T-cell (primary cell): ENCODE measurements at regions not wholly inside any gene's neighbourhood (a gene's known extent, or its start where the extent isn't known, plus 50 kb on each side); places are given as distances from the start of the nearest gene placed in this dataset.

Experiments used
- ATAC-seq, 4 experiments: fragments of 200-7000 bp in 3 of 4; fragments of 150-1000 bp in 1 of 4; cut with Tn5 transposase; replicated peaks in 1 of 4; 1 replicate in 3 of 4; 2 replicates in 1 of 4; pipeline ENCODE4 v1.10.0; 2021; ENCODE audit warnings: moderate library complexity in 3 of 4, mild to moderate bottlenecking in 2 of 4, moderate number of reproducible peaks in 1 of 4
- CTCF ChIA-PET, 2 donors: fragments of 300-600 bp; sonication (Branson Sonifier 250); formaldehyde crosslinking; loops; one replicate each; lab custom pipeline; 2022; ENCODE audit warnings: antibody characterized with exemption in 2 of 2; lab: Charles Lee
- POLR2A ChIA-PET, 2 donors: fragments of 300-600 bp; sonication (Branson Sonifier 250); formaldehyde crosslinking; loops; one replicate each; lab custom pipeline; 2022; ENCODE audit warnings: antibody characterized with exemption in 2 of 2; lab: Charles Lee
- DNase-seq, 35 experiments: peaks; one replicate each; pipeline versions ENCODE4 v3.0.0 to v3.0.0-alpha.2; 2013 to 2023
- H3K27ac ChIP-seq: one replicate; pipeline ENCODE4 v1.5.1; 2013; ENCODE audit warnings: low read length
- H3K27me3 ChIP-seq, 2 experiments: replicated peaks in 1 of 2; 1 replicate in 1 of 2; 2 replicates in 1 of 2; pipeline versions ENCODE4 v1.6.1 to v1.7.0; 2013; ENCODE audit warnings: low read length in 1 of 2, mixed read lengths in 1 of 2; ENCODE audit not compliant: control insufficient read depth in 2 of 2, insufficient read depth in 2 of 2; ENCODE audit errors: extremely low read depth in 1 of 2
- H3K36me3 ChIP-seq, 2 donors: 1 replicate in 1 of 2; 2 replicates in 1 of 2; pipeline versions ENCODE4 v1.6.1 to v1.7.0; 2013; ENCODE audit warnings: low read length in 1 of 2; ENCODE audit not compliant: control insufficient read depth in 2 of 2, insufficient read depth in 1 of 2; ENCODE audit errors: extremely low read depth in 1 of 2
- H3K4me1 ChIP-seq, 2 experiments: 1 replicate in 1 of 2; 2 replicates in 1 of 2; pipeline versions ENCODE4 v1.6.1 to v1.7.0; 2013; ENCODE audit warnings: low read length in 2 of 2, mixed read lengths in 1 of 2; ENCODE audit not compliant: insufficient read depth in 2 of 2, control insufficient read depth in 1 of 2; ENCODE audit errors: extremely low read depth in 1 of 2
- H3K4me3 ChIP-seq, 2 donors: 1 replicate in 1 of 2; 2 replicates in 1 of 2; pipeline versions ENCODE4 v1.5.1 to v1.7.0; 2013; ENCODE audit warnings: mild to moderate bottlenecking in 2 of 2, low read length in 1 of 2, moderate library complexity in 1 of 2; ENCODE audit not compliant: control insufficient read depth in 1 of 2; ENCODE audit errors: extremely low read depth in 1 of 2
- H3K9me3 ChIP-seq: 2 replicates; pipeline ENCODE4 v1.7.0; 2013
- H3K27ac Mint-ChIP-seq, 2 donors: one replicate each; pipeline ENCODE4 v1.8.0; 2020 to 2021; ENCODE audit warnings: mild to moderate bottlenecking in 2 of 2, mixed read lengths in 2 of 2
- H3K27me3 Mint-ChIP-seq, 2 donors: one replicate each; pipeline ENCODE4 v1.8.0; 2021 to 2022; ENCODE audit warnings: mixed read lengths in 2 of 2
- H3K36me3 Mint-ChIP-seq: one replicate; pipeline ENCODE4 v1.8.0; 2021; ENCODE audit warnings: mixed read lengths
- H3K4me1 Mint-ChIP-seq, 3 donors: one replicate each; pipeline ENCODE4 v1.8.0; 2020 to 2022; ENCODE audit warnings: mixed read lengths in 3 of 3, mild to moderate bottlenecking in 1 of 3
- H3K4me3 Mint-ChIP-seq, 3 donors: one replicate each; pipeline ENCODE4 v1.8.0; 2020 to 2022; ENCODE audit warnings: mild to moderate bottlenecking in 3 of 3, mixed read lengths in 3 of 3, moderate library complexity in 3 of 3
- H3K9me3 Mint-ChIP-seq, 3 donors: one replicate each; pipeline ENCODE4 v1.8.0; 2020 to 2022; ENCODE audit warnings: mixed read lengths in 3 of 3
- WGBS: methylation state at CpG from one replicate; pipeline ENCODE4 v1.1.5; 2013; ENCODE audit warnings: missing lambda C conversion rate; ENCODE audit not compliant: insufficient coverage; 5-methylcytosine and 5-hydroxymethylcytosine counted together

- H3K9me3 Mint-ChIP-seq, result peaks cover 5 to 17% (median 12%) of the 10 kb centered on the region in 3 donors
- ATAC-seq (no peak), DNase-seq (no peak)
- Histone ChIP-seq H3K27ac (no peak overlapping the region), H3K27me3 (no peaks in the 10 kb centered on the region), H3K9me3 (no peaks in the 10 kb centered on the region), H3K4me1 (no peaks in the 10 kb centered on the region), H3K36me3 (no peaks in the 10 kb centered on the region), H3K4me3 (no peak overlapping the region)
- no peak overlapping the region for H3K27ac Mint-ChIP-seq
- no peak overlapping the region for H3K4me3 Mint-ChIP-seq
- no peaks in the 10 kb centered on the region for H3K4me1 Mint-ChIP-seq
- POLR2A ChIA-PET, result no interaction called here
- no peaks in the 10 kb centered on the region for H3K36me3 Mint-ChIP-seq
- CTCF ChIA-PET, result no interaction called here
- WGBS, result no CpG with 5 or more reads among the region's 1 CpG
- no peaks in the 10 kb centered on the region for H3K27me3 Mint-ChIP-seq
Observed at GRCh38 chr6:81985191-81985590, 232.7 kb upstream of the TENT5A start.

DNA sequence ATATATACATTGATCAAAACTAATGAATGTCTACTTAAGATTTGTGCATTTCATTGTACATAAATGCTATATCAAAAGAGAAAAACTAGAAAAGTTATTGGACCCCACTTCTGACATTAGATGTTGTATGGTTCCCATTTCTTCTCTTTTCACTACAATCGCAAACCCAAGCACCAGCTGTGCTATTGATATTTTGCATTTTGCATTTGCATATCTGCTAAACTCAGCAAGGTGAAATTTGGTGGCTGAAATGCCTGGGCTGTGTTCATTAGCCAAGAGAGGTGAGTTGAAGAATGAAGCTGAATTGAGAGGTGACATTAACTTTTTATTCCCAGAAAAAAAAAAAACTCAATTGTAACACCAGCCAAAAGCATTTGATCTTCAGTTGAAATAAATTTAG lies 232.1 kb upstream of the TENT5A start:
- no peak overlapping the region for H3K4me3 Mint-ChIP-seq
- H3K27me3 Mint-ChIP-seq, result no peaks in the 10 kb centered on the region
- Histone ChIP-seq H3K27ac (no peak overlapping the region), H3K4me1 (no peaks in the 10 kb centered on the region), H3K4me3 (no peak overlapping the region), H3K36me3 (no peaks in the 10 kb centered on the region), H3K9me3 (no peaks in the 10 kb centered on the region), H3K27me3 (no peaks in the 10 kb centered on the region)
- no peaks in the 10 kb centered on the region for H3K4me1 Mint-ChIP-seq
- no peak overlapping the region for H3K27ac Mint-ChIP-seq
- POLR2A ChIA-PET, result no interaction called here
- no CpG with 5 or more reads among the region's 1 CpG for WGBS
- CTCF ChIA-PET, result no interaction called here
- no peak for DNase-seq
- no peaks in the 10 kb centered on the region for H3K36me3 Mint-ChIP-seq
- peaks cover 5 to 17% (median 12%) of the 10 kb centered on the region in 3 donors for H3K9me3 Mint-ChIP-seq
- no peak for ATAC-seq

DNA sequence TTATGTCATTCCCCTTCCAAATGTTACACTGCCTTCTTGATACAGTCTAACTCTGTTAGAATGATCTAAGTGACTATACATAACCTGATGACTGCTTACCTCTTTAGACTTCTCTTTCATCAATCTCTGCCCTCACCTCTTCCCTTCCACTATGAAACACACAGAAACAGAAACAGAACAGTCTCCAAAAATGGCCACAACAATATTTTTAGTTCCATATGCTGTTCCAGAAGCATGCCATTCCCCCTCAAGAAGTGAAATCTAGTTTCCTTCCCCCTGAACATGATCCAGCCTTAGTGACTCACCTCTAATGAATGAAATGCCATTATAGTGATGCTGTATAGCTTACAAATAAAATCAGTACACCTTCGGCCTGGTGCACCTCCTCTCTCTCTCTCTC lies 229.3 kb upstream of the TENT5A start:
- no peak for DNase-seq
- Histone ChIP-seq H3K27me3 (no peaks in the 10 kb centered on the region), H3K4me1 (no peaks in the 10 kb centered on the region), H3K27ac (no peak overlapping the region), H3K9me3 (no peaks in the 10 kb centered on the region), H3K36me3 (no peaks in the 10 kb centered on the region), H3K4me3 (no peak overlapping the region)
- ChIA-PET POLR2A (no interaction called here), CTCF (no interaction called here)
- WGBS, result no CpG with 5 or more reads among the region's 1 CpG
- Mint-ChIP-seq H3K9me3 (peaks cover 5 to 12% (median 11%) of the 10 kb centered on the region in 3 donors), H3K4me1 (no peaks in the 10 kb centered on the region), H3K27ac (no peak overlapping the region), H3K4me3 (no peak overlapping the region), H3K27me3 (no peaks in the 10 kb centered on the region), H3K36me3 (no peaks in the 10 kb centered on the region)
- ATAC-seq, result no peak

DNA sequence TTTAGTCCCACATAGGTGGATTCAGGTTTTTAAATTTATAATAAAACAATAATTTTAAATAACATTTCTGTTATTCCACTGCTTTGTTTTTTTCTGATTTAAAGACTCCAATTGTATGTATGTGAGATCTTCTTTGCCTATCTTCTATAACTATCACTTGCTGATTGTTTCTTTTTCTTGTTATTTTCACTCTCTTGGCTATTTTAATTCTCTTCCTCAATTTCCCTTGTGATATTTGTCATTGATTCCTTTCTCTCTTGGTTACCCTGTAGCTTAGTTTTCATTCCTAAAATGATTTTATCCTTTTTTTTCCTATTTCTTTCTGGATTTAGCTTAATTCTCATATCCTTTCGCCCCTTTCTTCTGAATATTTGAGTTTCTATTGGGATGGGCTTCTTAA lies 227.3 kb upstream of the TENT5A start:
- no peak overlapping the region for H3K27ac Mint-ChIP-seq

DNA sequence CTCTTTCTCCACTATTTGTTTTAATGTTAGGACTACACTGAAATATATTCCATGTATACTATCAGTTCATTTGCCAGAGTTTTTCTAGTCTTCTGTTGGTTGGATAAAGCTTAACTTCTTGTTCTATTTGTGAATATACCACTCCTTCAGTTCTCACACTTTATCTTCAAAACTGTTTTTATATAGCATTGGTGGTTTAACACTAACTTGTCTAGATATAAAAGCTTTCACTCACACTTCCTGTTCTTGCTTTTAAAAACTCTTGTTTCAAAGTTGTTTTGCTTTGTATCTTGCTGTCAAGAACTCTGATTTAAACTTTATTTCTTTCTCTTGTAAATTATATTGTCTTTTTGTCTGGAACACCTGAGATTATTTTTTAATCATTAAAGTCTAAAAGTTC lies 226.8 kb upstream of the TENT5A start:
- Histone ChIP-seq H3K27me3 (no peaks in the 10 kb centered on the region), H3K4me1 (no peaks in the 10 kb centered on the region), H3K4me3 (no peak overlapping the region), H3K9me3 (no peaks in the 10 kb centered on the region), H3K27ac (no peak overlapping the region), H3K36me3 (no peaks in the 10 kb centered on the region)
- no peak for ATAC-seq
- Mint-ChIP-seq H3K9me3 (peaks cover 6 to 12% (median 9%) of the 10 kb centered on the region in 3 donors), H3K4me1 (no peaks in the 10 kb centered on the region), H3K36me3 (no peaks in the 10 kb centered on the region), H3K27me3 (no peaks in the 10 kb centered on the region), H3K27ac (no peak overlapping the region), H3K4me3 (no peak overlapping the region)
- CTCF ChIA-PET, result no interaction called here
- POLR2A ChIA-PET, result no interaction called here
- no peak for DNase-seq

More for the DNA sequence above, 227.3 kb upstream of the TENT5A start:
- DNase-seq (no peak), ATAC-seq (no peak)
- H3K36me3 ChIP-seq, result no peaks in the 10 kb centered on the region
- H3K9me3 ChIP-seq, result no peaks in the 10 kb centered on the region
- ChIA-PET CTCF (no interaction called here), POLR2A (no interaction called here)
- H3K9me3 Mint-ChIP-seq, result peaks cover 5 to 12% (median 9%) of the 10 kb centered on the region in 3 donors
- H3K27me3 ChIP-seq, result no peaks in the 10 kb centered on the region
- H3K4me3 Mint-ChIP-seq, result no peak overlapping the region
- H3K4me1 Mint-ChIP-seq, result no peaks in the 10 kb centered on the region
- no peak overlapping the region for H3K4me3 ChIP-seq
- H3K36me3 Mint-ChIP-seq, result no peaks in the 10 kb centered on the region
- no peak overlapping the region for H3K27ac ChIP-seq
- H3K27me3 Mint-ChIP-seq, result no peaks in the 10 kb centered on the region
- no peaks in the 10 kb centered on the region for H3K4me1 ChIP-seq
- WGBS, result no CpG with 5 or more reads among the region's 1 CpG

DNA sequence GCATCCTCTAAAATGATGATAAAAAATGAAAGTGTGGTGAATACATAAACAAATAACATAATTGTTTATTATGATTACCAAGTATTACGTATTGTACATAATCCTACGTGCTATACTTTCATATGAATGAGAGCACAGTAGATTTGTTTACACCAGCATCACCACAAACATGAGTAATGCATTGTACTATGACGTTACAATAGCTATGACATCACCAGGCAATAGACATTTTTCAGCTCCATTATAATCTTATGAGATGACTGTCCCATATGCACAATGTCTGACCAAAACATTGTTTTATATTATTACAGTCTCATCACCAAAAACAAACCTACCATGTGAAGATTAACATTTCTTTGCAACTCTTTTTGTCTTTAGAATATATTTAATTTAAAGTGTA lies 225.7 kb upstream of the TENT5A start:
- no peak for ATAC-seq
- no peak for DNase-seq
- H3K27ac ChIP-seq, result no peak overlapping the region
- Mint-ChIP-seq H3K9me3 (peaks cover 8 to 16% (median 9%) of the 10 kb centered on the region in 3 donors), H3K4me1 (no peaks in the 10 kb centered on the region), H3K27ac (no peak overlapping the region), H3K4me3 (no peak overlapping the region), H3K36me3 (no peaks in the 10 kb centered on the region), H3K27me3 (no peaks in the 10 kb centered on the region)
- H3K36me3 ChIP-seq, result no peaks in the 10 kb centered on the region
- POLR2A ChIA-PET, result no interaction called here
- no peak overlapping the region for H3K4me3 ChIP-seq
- 80% methylated on average over 1 of the region's 3 CpGs for WGBS
- H3K27me3 ChIP-seq, result no peaks in the 10 kb centered on the region
- CTCF ChIA-PET, result no interaction called here
- no peaks in the 10 kb centered on the region for H3K9me3 ChIP-seq
- H3K4me1 ChIP-seq, result no peaks in the 10 kb centered on the region

- H3K4me3 Mint-ChIP-seq, result no peak overlapping the region
- H3K36me3 Mint-ChIP-seq, result no peaks in the 10 kb centered on the region
- no peak for ATAC-seq
- no peak for DNase-seq
- H3K27ac Mint-ChIP-seq, result no peak overlapping the region
- H3K27me3 Mint-ChIP-seq, result no peaks in the 10 kb centered on the region
- Histone ChIP-seq H3K4me1 (no peaks in the 10 kb centered on the region), H3K4me3 (no peak overlapping the region), H3K27ac (no peak overlapping the region), H3K27me3 (no peaks in the 10 kb centered on the region), H3K9me3 (no peaks in the 10 kb centered on the region), H3K36me3 (no peaks in the 10 kb centered on the region)
- no peaks in the 10 kb centered on the region for H3K4me1 Mint-ChIP-seq
- CTCF ChIA-PET, result no interaction called here
- no CpG with 5 or more reads among the region's 2 CpGs for WGBS
- peaks cover 9 to 16% (median 12%) of the 10 kb centered on the region in 3 donors for H3K9me3 Mint-ChIP-seq
- POLR2A ChIA-PET, result no interaction called here
Observed at GRCh38 chr6:81977486-81977885, 225.0 kb upstream of the TENT5A start.
